ENCODE measurements at regions not wholly inside any gene's neighbourhood (a gene's known extent, or its start where the extent isn't known, plus 50 kb on each side); places are given as distances from the start of the nearest gene placed in this dataset.

DNA sequence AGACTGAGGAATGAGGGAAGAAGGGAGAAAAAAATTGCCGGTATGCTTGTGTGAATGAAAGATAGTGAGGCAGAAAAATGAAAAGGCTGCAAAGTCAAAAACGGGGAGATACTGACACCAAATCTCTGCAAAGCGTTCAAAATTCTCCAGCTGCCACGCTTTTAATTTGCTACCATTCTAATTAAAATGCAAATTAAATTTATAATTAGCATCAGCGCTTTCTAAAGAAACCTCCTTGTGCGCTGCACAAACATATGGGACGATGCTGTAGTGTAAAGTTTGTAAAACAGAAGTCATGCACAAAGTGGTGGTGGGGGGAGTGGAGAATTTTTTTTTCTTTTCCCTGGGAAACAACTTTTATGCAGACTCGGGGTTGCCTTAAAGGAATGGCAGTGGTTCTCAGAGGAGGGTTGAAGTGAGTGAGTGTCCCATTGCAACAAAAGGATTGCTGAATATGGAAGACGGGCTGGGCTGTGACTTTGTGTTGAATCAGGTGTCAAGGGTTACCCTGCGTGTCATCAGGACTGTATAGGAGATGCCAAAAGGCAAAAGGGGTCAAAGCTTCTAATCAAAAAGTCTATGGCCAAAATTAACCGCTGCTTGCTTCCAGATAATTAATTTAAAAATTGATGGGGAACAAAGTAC lies 472.2 kb downstream of the NR2F2 start:
- Histone ChIP-seq H3K27ac (ENCODE audit: low read depth in 1 of 3, low read length in 2 of 3) (no peak overlapping the region), H3K9me3 (ENCODE audit: control insufficient read depth in 2 of 2, insufficient read depth in 1 of 2, low read depth in 1 of 2, low read length in 1 of 2) (no peaks in the 10 kb centered on the region), H3K4me1 (ENCODE audit: control insufficient read depth in 3 of 3, insufficient read depth in 2 of 3, low read depth in 1 of 3, low read length in 2 of 3) (no peaks in the 10 kb centered on the region), H3K27me3 (ENCODE audit: control insufficient read depth in 3 of 3, insufficient read depth in 3 of 3, low read length in 3 of 3) (no peaks in the 10 kb centered on the region), H3K4me3 (ENCODE audit: low read depth in 1 of 3, low read length in 3 of 3) (no peak overlapping the region), H3K36me3 (ENCODE audit: control insufficient read depth in 3 of 3, insufficient read depth in 2 of 3, low read depth in 1 of 3, low read length in 3 of 3) (no peaks in the 10 kb centered on the region)
- no peak for DNase-seq
- WGBS, 3 donors: 74 to 77% (median 75%) methylated on average over 11 of the region's 11 CpGs
- FAIRE-seq: no peak

DNA sequence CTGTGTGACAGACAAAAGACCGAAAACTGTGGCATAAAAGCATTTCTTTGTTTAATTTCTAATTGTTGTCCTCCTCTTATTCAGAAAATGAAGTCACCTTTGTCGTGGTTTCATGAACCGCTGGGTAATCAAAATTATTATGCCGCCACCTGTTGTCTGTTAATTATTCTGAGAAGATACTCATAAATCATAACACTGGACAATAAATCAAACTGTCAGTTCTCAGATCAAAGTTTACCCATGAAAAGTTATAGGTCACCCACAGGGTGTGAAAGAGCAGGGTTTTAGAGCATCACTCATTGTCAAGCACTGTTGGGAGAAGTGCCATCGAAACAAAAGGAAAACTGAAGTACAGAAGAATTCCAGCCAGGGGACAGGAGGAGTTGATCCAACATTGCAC lies 474.3 kb downstream of the NR2F2 start:
- H3K9me3 ChIP-seq (ENCODE audit: control insufficient read depth in 2 of 2, insufficient read depth in 1 of 2, low read depth in 1 of 2, low read length in 1 of 2): no peaks in the 10 kb centered on the region
- H3K4me1 ChIP-seq (ENCODE audit: control insufficient read depth in 3 of 3, insufficient read depth in 2 of 3, low read depth in 1 of 3, low read length in 2 of 3): no peaks in the 10 kb centered on the region
- no peaks in the 10 kb centered on the region for H3K27me3 ChIP-seq (ENCODE audit: control insufficient read depth in 3 of 3, insufficient read depth in 3 of 3, low read length in 3 of 3)
- H3K36me3 ChIP-seq (ENCODE audit: control insufficient read depth in 3 of 3, insufficient read depth in 2 of 3, low read depth in 1 of 3, low read length in 3 of 3): no peaks in the 10 kb centered on the region
- no peak for FAIRE-seq
- no peak overlapping the region for H3K27ac ChIP-seq (ENCODE audit: low read depth in 1 of 3, low read length in 2 of 3)
- WGBS, 3 donors: 15 to 58% (median 36%) methylated on average over 5 of the region's 5 CpGs
- no peak for DNase-seq
- no peak overlapping the region for H3K4me3 ChIP-seq (ENCODE audit: low read depth in 1 of 3, low read length in 3 of 3)

DNA sequence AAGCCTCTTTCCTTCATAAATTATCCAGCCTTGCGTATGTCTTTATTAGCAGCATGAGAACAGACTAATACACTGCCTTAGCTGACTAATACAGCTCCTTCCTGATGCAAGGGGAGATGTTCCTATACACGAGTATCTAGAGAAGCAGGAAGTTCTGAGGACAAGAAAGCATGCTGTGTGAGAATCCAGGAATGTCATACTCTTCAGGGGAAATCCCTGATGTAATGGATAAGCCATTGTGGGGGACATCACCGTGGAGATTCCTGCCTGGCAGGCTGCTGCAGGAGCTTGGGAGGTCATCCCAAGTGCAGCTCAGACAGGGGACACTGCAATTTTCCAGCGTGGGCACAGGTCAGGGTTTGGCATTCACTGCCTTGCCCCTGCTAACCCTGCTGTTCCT lies 476.9 kb downstream of the NR2F2 start:
- H3K36me3 ChIP-seq (ENCODE audit: control insufficient read depth in 3 of 3, insufficient read depth in 2 of 3, low read depth in 1 of 3, low read length in 3 of 3): no peaks in the 10 kb centered on the region
- DNase-seq: no peak
- H3K4me3 ChIP-seq (ENCODE audit: low read depth in 1 of 3, low read length in 3 of 3): no peak overlapping the region
- 67 to 69% (median 68%) methylated on average over 4 of the region's 4 CpGs for WGBS, 3 donors
- no peaks in the 10 kb centered on the region for H3K4me1 ChIP-seq (ENCODE audit: control insufficient read depth in 3 of 3, insufficient read depth in 2 of 3, low read depth in 1 of 3, low read length in 2 of 3)
- no peaks in the 10 kb centered on the region for H3K27me3 ChIP-seq (ENCODE audit: control insufficient read depth in 3 of 3, insufficient read depth in 3 of 3, low read length in 3 of 3)
- no peak for FAIRE-seq
- H3K9me3 ChIP-seq (ENCODE audit: control insufficient read depth in 2 of 2, insufficient read depth in 1 of 2, low read depth in 1 of 2, low read length in 1 of 2): no peaks in the 10 kb centered on the region
- no peak overlapping the region for H3K27ac ChIP-seq (ENCODE audit: low read depth in 1 of 3, low read length in 2 of 3)

DNA sequence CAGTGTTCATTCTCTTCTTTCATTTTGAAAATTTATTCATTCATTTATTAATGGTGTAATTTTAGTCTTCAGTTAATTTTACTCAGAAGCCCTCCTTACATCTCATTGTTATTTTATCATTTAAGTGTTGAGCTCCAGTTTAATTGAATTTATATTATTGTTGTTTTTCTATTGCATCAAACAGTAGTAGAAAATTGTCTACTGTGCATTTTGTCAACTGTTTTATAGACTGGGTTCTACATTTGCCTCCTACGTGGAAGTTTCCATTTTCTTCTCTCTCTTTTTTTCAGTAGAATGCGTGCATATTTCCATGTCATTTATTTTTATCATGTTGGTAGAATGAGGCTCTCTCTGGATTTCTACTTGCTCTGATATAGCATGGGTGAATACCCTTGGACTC lies 487.4 kb downstream of the NR2F2 start:
- Histone ChIP-seq H3K36me3 (ENCODE audit: control insufficient read depth in 3 of 3, insufficient read depth in 2 of 3, low read depth in 1 of 3, low read length in 3 of 3) (no peaks in the 10 kb centered on the region), H3K9me3 (ENCODE audit: control insufficient read depth in 2 of 2, insufficient read depth in 1 of 2, low read depth in 1 of 2, low read length in 1 of 2) (no peaks in the 10 kb centered on the region), H3K27me3 (ENCODE audit: control insufficient read depth in 3 of 3, insufficient read depth in 3 of 3, low read length in 3 of 3) (no peaks in the 10 kb centered on the region), H3K27ac (ENCODE audit: low read depth in 1 of 3, low read length in 2 of 3) (no peak overlapping the region), H3K4me1 (ENCODE audit: control insufficient read depth in 3 of 3, insufficient read depth in 2 of 3, low read depth in 1 of 3, low read length in 2 of 3) (no peaks in the 10 kb centered on the region), H3K4me3 (ENCODE audit: low read depth in 1 of 3, low read length in 3 of 3) (no peak overlapping the region)
- 77 to 96% (median 94%) methylated on average over 2 of the region's 2 CpGs for WGBS, 3 donors
- DNase-seq (no peak), FAIRE-seq (no peak)

DNA sequence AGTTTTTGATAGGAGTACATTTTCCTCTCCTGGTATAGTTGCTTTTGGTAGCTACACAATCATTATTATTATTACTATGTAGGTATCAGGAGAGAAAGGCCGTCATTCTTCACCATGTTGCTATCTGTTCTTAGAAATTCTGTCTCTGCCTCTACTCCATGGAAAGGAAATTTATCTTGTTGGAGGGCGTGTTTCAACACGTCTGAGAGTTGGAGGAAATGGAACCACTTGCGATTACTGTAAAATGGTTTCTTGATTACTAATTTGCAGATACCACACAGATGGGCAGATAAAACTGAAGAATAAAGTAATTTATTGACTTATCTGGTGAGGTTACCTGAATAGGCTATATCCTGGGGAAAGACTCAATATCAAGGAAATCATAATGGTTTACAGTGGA lies 488.4 kb downstream of the NR2F2 start:
- WGBS, 3 donors: 68 to 76% (median 70%) methylated on average over 4 of the region's 4 CpGs
- DNase-seq (no peak), FAIRE-seq (no peak)
- Histone ChIP-seq H3K27ac (ENCODE audit: low read depth in 1 of 3, low read length in 2 of 3) (no peak overlapping the region), H3K36me3 (ENCODE audit: control insufficient read depth in 3 of 3, insufficient read depth in 2 of 3, low read depth in 1 of 3, low read length in 3 of 3) (no peaks in the 10 kb centered on the region), H3K27me3 (ENCODE audit: control insufficient read depth in 3 of 3, insufficient read depth in 3 of 3, low read length in 3 of 3) (no peaks in the 10 kb centered on the region), H3K4me1 (ENCODE audit: control insufficient read depth in 3 of 3, insufficient read depth in 2 of 3, low read depth in 1 of 3, low read length in 2 of 3) (no peaks in the 10 kb centered on the region), H3K4me3 (ENCODE audit: low read depth in 1 of 3, low read length in 3 of 3) (no peak overlapping the region), H3K9me3 (ENCODE audit: control insufficient read depth in 2 of 2, insufficient read depth in 1 of 2, low read depth in 1 of 2, low read length in 1 of 2) (no peaks in the 10 kb centered on the region)

DNA sequence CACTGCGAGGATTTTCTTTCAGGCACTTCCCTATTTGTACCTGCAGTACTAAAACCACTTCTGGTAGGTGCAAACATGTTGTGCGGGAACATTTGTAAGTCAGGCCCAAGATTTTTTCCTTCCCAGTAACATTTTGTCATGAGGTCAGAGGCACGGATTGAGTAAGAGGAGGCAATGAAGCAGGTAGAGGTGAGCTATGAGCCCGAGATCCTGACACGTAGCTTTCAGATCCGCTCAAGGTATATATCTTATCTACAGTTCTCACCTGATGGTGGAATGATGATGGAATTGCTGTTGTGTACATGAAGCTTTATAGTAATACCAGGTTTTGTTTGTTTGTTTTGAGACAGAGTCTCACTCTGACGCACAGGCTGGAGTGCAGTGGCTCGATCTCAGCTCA lies 497.5 kb downstream of the NR2F2 start:
- no peaks in the 10 kb centered on the region for H3K9me3 ChIP-seq (ENCODE audit: control insufficient read depth in 2 of 2, insufficient read depth in 1 of 2, low read depth in 1 of 2, low read length in 1 of 2)
- 71 to 80% (median 73%) methylated on average over 8 of the region's 8 CpGs for WGBS, 3 donors
- H3K4me1 ChIP-seq (ENCODE audit: control insufficient read depth in 3 of 3, insufficient read depth in 2 of 3, low read depth in 1 of 3, low read length in 2 of 3): no peaks in the 10 kb centered on the region
- no peak overlapping the region for H3K27ac ChIP-seq (ENCODE audit: low read depth in 1 of 3, low read length in 2 of 3)
- no peaks in the 10 kb centered on the region for H3K27me3 ChIP-seq (ENCODE audit: control insufficient read depth in 3 of 3, insufficient read depth in 3 of 3, low read length in 3 of 3)
- DNase-seq (no peak), FAIRE-seq (no peak)
- H3K36me3 ChIP-seq (ENCODE audit: control insufficient read depth in 3 of 3, insufficient read depth in 2 of 3, low read depth in 1 of 3, low read length in 3 of 3): no peaks in the 10 kb centered on the region
- H3K4me3 ChIP-seq (ENCODE audit: low read depth in 1 of 3, low read length in 3 of 3): no peak overlapping the region

DNA sequence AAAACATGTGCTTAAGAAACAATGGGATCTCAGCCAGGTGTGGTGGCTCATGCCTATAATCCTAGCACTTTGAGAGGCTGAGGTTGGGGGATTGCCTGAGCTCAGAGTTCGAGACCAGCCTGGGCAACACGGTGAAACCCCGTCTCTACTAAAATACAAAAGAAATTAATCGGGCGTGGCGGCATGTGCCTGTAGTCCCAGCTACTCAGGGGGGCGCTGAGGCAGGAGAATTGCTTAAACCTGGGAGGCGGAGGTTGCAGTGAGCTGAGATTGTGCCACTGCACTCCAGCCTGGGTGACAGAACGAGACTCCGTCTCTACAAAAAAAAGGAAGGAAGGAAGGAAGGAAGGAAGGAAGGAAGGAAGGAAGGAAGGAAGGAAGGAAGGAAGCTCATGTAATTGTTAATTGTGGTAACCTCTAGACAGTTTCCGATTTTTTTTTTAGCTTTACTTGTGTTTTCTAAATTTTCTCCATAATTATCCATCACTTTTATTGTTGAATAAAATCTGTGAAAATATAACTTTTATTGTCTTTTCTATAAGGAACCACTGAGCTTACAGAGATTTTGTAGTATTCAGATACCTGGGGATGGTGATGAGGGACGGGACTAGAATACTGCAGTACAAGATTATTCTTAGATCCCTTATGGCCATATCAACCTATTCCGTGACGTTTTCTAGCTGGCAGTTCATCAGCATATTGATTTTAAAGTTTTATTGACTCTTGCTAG lies 506.9 kb downstream of the NR2F2 start:
- Histone ChIP-seq H3K4me1 (ENCODE audit: control insufficient read depth in 3 of 3, insufficient read depth in 2 of 3, low read depth in 1 of 3, low read length in 2 of 3) (no peaks in the 10 kb centered on the region), H3K27ac (ENCODE audit: low read depth in 1 of 3, low read length in 2 of 3) (no peak overlapping the region), H3K4me3 (ENCODE audit: low read depth in 1 of 3, low read length in 3 of 3) (no peak overlapping the region), H3K27me3 (ENCODE audit: control insufficient read depth in 3 of 3, insufficient read depth in 3 of 3, low read length in 3 of 3) (no peaks in the 10 kb centered on the region), H3K36me3 (ENCODE audit: control insufficient read depth in 3 of 3, insufficient read depth in 2 of 3, low read depth in 1 of 3, low read length in 3 of 3) (no peaks in the 10 kb centered on the region), H3K9me3 (ENCODE audit: control insufficient read depth in 2 of 2, insufficient read depth in 1 of 2, low read depth in 1 of 2, low read length in 1 of 2) (peaks cover 0 to 6% of the 10 kb centered on the region in 2 donors)
- FAIRE-seq: no peak
- DNase-seq: no peak
- 72 to 81% (median 74%) methylated on average over 13 to 14 of the region's 14 CpGs for WGBS, 3 donors

DNA sequence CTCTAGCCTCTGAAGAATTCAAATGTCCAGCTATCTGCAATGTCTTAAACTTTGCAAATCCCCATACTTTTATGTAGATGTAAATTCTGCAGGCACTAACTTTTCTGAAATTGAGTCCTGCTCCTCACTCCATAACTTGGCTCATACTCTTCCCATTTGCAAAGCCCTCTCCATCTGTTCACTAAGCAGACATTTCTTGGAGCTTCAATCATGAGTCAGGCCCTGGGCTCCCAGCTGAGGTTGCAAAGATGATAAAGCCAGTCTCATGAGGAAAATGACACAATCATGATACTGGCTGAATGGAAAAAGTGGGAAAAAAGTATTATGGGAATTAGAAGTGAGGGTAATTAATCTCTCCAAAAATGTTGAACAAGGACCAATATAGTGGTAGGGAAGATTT lies 507.6 kb downstream of the NR2F2 start:
- no peak for FAIRE-seq
- H3K4me1 ChIP-seq (ENCODE audit: control insufficient read depth in 3 of 3, insufficient read depth in 2 of 3, low read depth in 1 of 3, low read length in 2 of 3): no peaks in the 10 kb centered on the region
- no peaks in the 10 kb centered on the region for H3K36me3 ChIP-seq (ENCODE audit: control insufficient read depth in 3 of 3, insufficient read depth in 2 of 3, low read depth in 1 of 3, low read length in 3 of 3)
- no peaks in the 10 kb centered on the region for H3K27me3 ChIP-seq (ENCODE audit: control insufficient read depth in 3 of 3, insufficient read depth in 3 of 3, low read length in 3 of 3)
- DNase-seq: no peak
- no peak overlapping the region for H3K4me3 ChIP-seq (ENCODE audit: low read depth in 1 of 3, low read length in 3 of 3)
- no peak overlapping the region for H3K27ac ChIP-seq (ENCODE audit: low read depth in 1 of 3, low read length in 2 of 3)
- H3K9me3 ChIP-seq (ENCODE audit: control insufficient read depth in 2 of 2, insufficient read depth in 1 of 2, low read depth in 1 of 2, low read length in 1 of 2): peaks cover 0 to 6% of the 10 kb centered on the region in 2 donors

Data from small intestine (tissue), 7 donors.